A673 (cell line): ENCODE measurements at regions not wholly inside any gene's neighbourhood (a gene's known extent, or its start where the extent isn't known, plus 50 kb on each side); places are given as distances from the start of the nearest gene placed in this dataset.

Source experiments
- CTCF ChIP-seq: fragments of 300-800, 200-600 bp; sonication (generic); conservative IDR thresholded peaks from 2 replicates; pipeline ENCODE4 v1.5.1; 2017; ENCODE audit warnings: low read depth, mild to moderate bottlenecking, antibody characterized with exemption, low read length, moderate library complexity, mixed read lengths
- EZH2 ChIP-seq: fragments of 200-600 bp; sonication (generic); IDR thresholded peaks from 2 replicates; pipeline ENCODE4 v1.6.1; 2017; ENCODE audit warnings: borderline replicate concordance, low read depth, mild to moderate bottlenecking, mixed read lengths, antibody characterized with exemption, low read length; ENCODE audit not compliant: poor library complexity, severe bottlenecking

GRCh38 chr6:48883116-48883515 lies 579.9 kb downstream of the MMUT start:
- TF ChIP-seq CTCF (no peak), EZH2 (no peak)
